ENCODE measurements at regions not wholly inside any gene's neighbourhood (a gene's known extent, or its start where the extent isn't known, plus 50 kb on each side); places are given as distances from the start of the nearest gene placed in this dataset.
"Not testable (repeated sequence)": the region's sequence is repeated elsewhere in the genome, so short reads cannot be mapped to it uniquely, and the experiment has no call there.

GRCh38 chr13:97878431-97879375, 74.8 kb upstream of the IPO5 start:
- no peak overlapping the region for H3K27ac Mint-ChIP-seq
- POLR2A ChIA-PET = no interaction called here

GRCh38 chr13:97879646-97880310, 73.7 kb upstream of the IPO5 start:
- no peak overlapping the region for H3K27ac Mint-ChIP-seq
- ChIA-PET CTCF (no interaction called here), POLR2A (no interaction called here)

More at GRCh38 chr13:97878431-97879375, 74.8 kb upstream of the IPO5 start:
- H3K36me3 Mint-ChIP-seq (ENCODE audit: low read depth) = no peaks in the 10 kb centered on the region
- ATAC-seq (no peak), DNase-seq (no peak)
- H3K27me3 Mint-ChIP-seq (ENCODE audit: low read depth) = peaks cover 4% of the 10 kb centered on the region
- no peak overlapping the region for H3K4me3 Mint-ChIP-seq
- CTCF ChIA-PET = no interaction called here
- no peaks in the 10 kb centered on the region for H3K9me3 Mint-ChIP-seq (ENCODE audit: insufficient read depth)
- H3K4me1 Mint-ChIP-seq (ENCODE audit: low read depth) = no peaks in the 10 kb centered on the region

GRCh38 chr13:97880311-97880675, 73.2 kb upstream of the IPO5 start:
- POLR2A ChIA-PET = no interaction called here
- ATAC-seq (no peak), DNase-seq (no peak)
- no peaks in the 10 kb centered on the region for H3K27me3 Mint-ChIP-seq (ENCODE audit: low read depth)
- CTCF ChIA-PET = no interaction called here
- H3K27ac Mint-ChIP-seq = no peak overlapping the region
- H3K9me3 Mint-ChIP-seq (ENCODE audit: insufficient read depth) = no peaks in the 10 kb centered on the region
- H3K4me3 Mint-ChIP-seq = no peak overlapping the region
- H3K36me3 Mint-ChIP-seq (ENCODE audit: low read depth) = no peaks in the 10 kb centered on the region
- H3K4me1 Mint-ChIP-seq (ENCODE audit: low read depth) = no peaks in the 10 kb centered on the region

More at GRCh38 chr13:97879646-97880310, 73.7 kb upstream of the IPO5 start:
- Mint-ChIP-seq H3K4me1 (ENCODE audit: low read depth) (no peaks in the 10 kb centered on the region), H3K4me3 (no peak overlapping the region), H3K27me3 (ENCODE audit: low read depth) (peaks cover 3% of the 10 kb centered on the region), H3K36me3 (ENCODE audit: low read depth) (no peaks in the 10 kb centered on the region), H3K9me3 (ENCODE audit: insufficient read depth) (no peaks in the 10 kb centered on the region)
- DNase-seq (no peak), ATAC-seq (no peak)

GRCh38 chr13:97881556-97881955, 71.9 kb upstream of the IPO5 start:
- Mint-ChIP-seq H3K27ac (no peak overlapping the region), H3K27me3 (ENCODE audit: low read depth) (no peaks in the 10 kb centered on the region), H3K36me3 (ENCODE audit: low read depth) (no peaks in the 10 kb centered on the region), H3K9me3 (ENCODE audit: insufficient read depth) (no peaks in the 10 kb centered on the region), H3K4me1 (ENCODE audit: low read depth) (no peaks in the 10 kb centered on the region), H3K4me3 (no peak overlapping the region)
- ATAC-seq = no peak
- no peak for DNase-seq
- POLR2A ChIA-PET = no interaction called here
- CTCF ChIA-PET = interaction anchor here (1.1 kb wide), 1 partner anchor 26 kb away, joined by 3 read pairs; no protein-coding TSS in a partner anchor

GRCh38 chr13:97883396-97883795, 70.1 kb upstream of the IPO5 start:
- Mint-ChIP-seq H3K27ac (no peak overlapping the region), H3K4me1 (ENCODE audit: low read depth) (no peaks in the 10 kb centered on the region), H3K9me3 (ENCODE audit: insufficient read depth) (no peaks in the 10 kb centered on the region), H3K36me3 (ENCODE audit: low read depth) (no peaks in the 10 kb centered on the region), H3K4me3 (no peak overlapping the region), H3K27me3 (ENCODE audit: low read depth) (peaks cover 2% of the 10 kb centered on the region)
- POLR2A ChIA-PET = no interaction called here
- no peak for DNase-seq
- CTCF ChIA-PET = no interaction called here
- no peak for ATAC-seq

GRCh38 chr13:97884707-97885468, 68.6 kb upstream of the IPO5 start:
- no peak for ATAC-seq
- H3K27ac Mint-ChIP-seq = no peak overlapping the region
- ChIA-PET POLR2A (no interaction called here), CTCF (no interaction called here)
- H3K36me3 Mint-ChIP-seq (ENCODE audit: low read depth) = no peaks in the 10 kb centered on the region
- H3K4me1 Mint-ChIP-seq (ENCODE audit: low read depth) = no peaks in the 10 kb centered on the region
- H3K4me3 Mint-ChIP-seq = no peak overlapping the region
- peaks cover 2% of the 10 kb centered on the region for H3K27me3 Mint-ChIP-seq (ENCODE audit: low read depth)
- DNase-seq = no peak
- H3K9me3 Mint-ChIP-seq (ENCODE audit: insufficient read depth) = no peaks in the 10 kb centered on the region

- H3K9me3 Mint-ChIP-seq (ENCODE audit: insufficient read depth) = no peaks in the 10 kb centered on the region
- ATAC-seq (no peak), DNase-seq (no peak)
- CTCF ChIA-PET = no interaction called here
- POLR2A ChIA-PET = no interaction called here
- peaks cover 2% of the 10 kb centered on the region for H3K27me3 Mint-ChIP-seq (ENCODE audit: low read depth)
- no peaks in the 10 kb centered on the region for H3K36me3 Mint-ChIP-seq (ENCODE audit: low read depth)
- H3K27ac Mint-ChIP-seq = no peak overlapping the region
- H3K4me1 Mint-ChIP-seq (ENCODE audit: low read depth) = no peaks in the 10 kb centered on the region
- H3K4me3 Mint-ChIP-seq = no peak overlapping the region
These were observed 67.8 kb upstream of the IPO5 start for GRCh38 chr13:97885641-97886040.

- Mint-ChIP-seq H3K36me3 (ENCODE audit: low read depth) (no peaks in the 10 kb centered on the region), H3K9me3 (ENCODE audit: insufficient read depth) (no peaks in the 10 kb centered on the region), H3K27me3 (ENCODE audit: low read depth) (peaks cover 3% of the 10 kb centered on the region), H3K4me3 (no peak overlapping the region), H3K27ac (no peak overlapping the region), H3K4me1 (ENCODE audit: low read depth) (no peaks in the 10 kb centered on the region)
- POLR2A ChIA-PET = no interaction called here
- DNase-seq = no peak
- no peak for ATAC-seq
- CTCF ChIA-PET = no interaction called here
These were observed 63.7 kb upstream of the IPO5 start for GRCh38 chr13:97889803-97890202.

- Mint-ChIP-seq H3K4me3 (no peak overlapping the region), H3K9me3 (ENCODE audit: insufficient read depth) (no peaks in the 10 kb centered on the region), H3K27ac (no peak overlapping the region), H3K36me3 (ENCODE audit: low read depth) (no peaks in the 10 kb centered on the region), H3K4me1 (ENCODE audit: low read depth) (no peaks in the 10 kb centered on the region), H3K27me3 (ENCODE audit: low read depth) (peaks cover 3% of the 10 kb centered on the region)
- DNase-seq = no peak
- ATAC-seq = no peak
- CTCF ChIA-PET = no interaction called here
- POLR2A ChIA-PET = no interaction called here
These were observed 62.9 kb upstream of the IPO5 start for GRCh38 chr13:97890573-97890972.

GRCh38 chr13:97891964-97892363, 61.5 kb upstream of the IPO5 start:
- H3K4me3 Mint-ChIP-seq = not testable (repeated sequence)

GRCh38 chr13:97892717-97893116, 60.8 kb upstream of the IPO5 start:
- H3K27me3 Mint-ChIP-seq (ENCODE audit: low read depth) = peaks cover 7% of the 10 kb centered on the region
- ATAC-seq = no peak

More at GRCh38 chr13:97891964-97892363, 61.5 kb upstream of the IPO5 start:
- H3K9me3 Mint-ChIP-seq (ENCODE audit: insufficient read depth); H3K27ac Mint-ChIP-seq; ATAC-seq; CTCF ChIA-PET; H3K4me1 Mint-ChIP-seq (ENCODE audit: low read depth); DNase-seq; H3K36me3 Mint-ChIP-seq (ENCODE audit: low read depth); H3K27me3 Mint-ChIP-seq (ENCODE audit: low read depth); POLR2A ChIA-PET: not testable (repeated sequence)

GRCh38 chr13:97895383-97895782, 58.1 kb upstream of the IPO5 start:
- no peak for ATAC-seq
- no peaks in the 10 kb centered on the region for H3K9me3 Mint-ChIP-seq (ENCODE audit: insufficient read depth)
- no peaks in the 10 kb centered on the region for H3K36me3 Mint-ChIP-seq (ENCODE audit: low read depth)
- peaks cover 10% of the 10 kb centered on the region for H3K27me3 Mint-ChIP-seq (ENCODE audit: low read depth)
- no peaks in the 10 kb centered on the region for H3K4me1 Mint-ChIP-seq (ENCODE audit: low read depth)
- ChIA-PET CTCF (no interaction called here), POLR2A (no interaction called here)
- H3K4me3 Mint-ChIP-seq = no peak overlapping the region
- no peak for DNase-seq
- H3K27ac Mint-ChIP-seq = no peak overlapping the region

More at GRCh38 chr13:97892717-97893116, 60.8 kb upstream of the IPO5 start:
- no peak for DNase-seq
- H3K36me3 Mint-ChIP-seq (ENCODE audit: low read depth) = no peaks in the 10 kb centered on the region
- H3K9me3 Mint-ChIP-seq (ENCODE audit: insufficient read depth) = no peaks in the 10 kb centered on the region
- no peak overlapping the region for H3K4me3 Mint-ChIP-seq
- POLR2A ChIA-PET = interaction anchor here (0.6 kb wide), 1 partner anchor 155 kb away, joined by 3 read pairs; no protein-coding TSS in a partner anchor
- no peak overlapping the region for H3K27ac Mint-ChIP-seq
- CTCF ChIA-PET = no interaction called here
- H3K4me1 Mint-ChIP-seq (ENCODE audit: low read depth) = no peaks in the 10 kb centered on the region

Data from activated CD8-positive, alpha-beta T cell treated with anti-CD3 and anti-CD28 coated beads, Interleukin-2, amount 10 ng/mL, durations not matched to agents 7 days and 5 days (primary cell).